ENCODE measurements at regions not wholly inside any gene's neighbourhood (a gene's known extent, or its start where the extent isn't known, plus 50 kb on each side); places are given as distances from the start of the nearest gene placed in this dataset.
"Not testable (repeated sequence)": the region's sequence is repeated elsewhere in the genome, so short reads cannot be mapped to it uniquely, and the experiment has no call there.

DNA sequence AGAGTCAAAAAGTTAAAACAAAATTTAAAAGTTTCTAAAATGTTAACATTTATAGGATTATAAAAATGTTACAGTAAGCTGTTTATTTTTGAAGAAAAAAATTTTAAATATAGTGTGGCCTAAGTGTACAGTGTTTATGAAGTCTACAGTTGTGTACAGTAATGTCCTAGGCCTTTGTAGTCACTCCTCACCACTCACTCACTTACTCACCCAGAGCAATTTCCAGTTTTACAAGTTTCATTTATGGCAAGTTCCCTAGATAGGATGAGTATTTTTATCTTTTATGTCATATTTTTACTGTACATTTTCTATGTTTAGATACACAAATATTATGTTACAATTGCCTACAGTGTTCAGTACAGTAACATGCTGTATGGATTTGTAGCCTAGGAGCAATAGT is 419.9 kb downstream of the ARL4A start:
- no peak for DNase-seq

GRCh38 chr7:13108061-13108460 is 420.6 kb downstream of the ARL4A start:
- DNase-seq: no peak

DNA sequence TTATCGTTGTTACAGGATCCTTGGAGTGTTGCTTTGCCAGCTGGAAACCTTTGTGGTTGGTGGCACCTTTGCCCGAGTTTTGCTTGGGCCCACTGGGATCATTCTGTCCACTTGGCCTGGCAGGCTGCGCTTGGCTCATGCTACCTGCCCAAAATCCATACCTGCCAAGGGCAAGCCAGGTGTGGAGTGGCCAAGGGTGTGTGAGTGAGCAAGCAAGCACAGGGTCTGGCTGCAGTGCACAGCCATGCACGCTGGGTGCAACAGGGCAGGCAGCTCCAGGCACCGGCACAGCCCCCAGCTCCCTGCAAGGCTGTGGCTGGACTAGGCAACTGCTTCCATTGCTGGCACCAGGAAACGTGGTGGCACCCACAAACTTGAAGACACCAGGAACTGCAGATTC is 421.8 kb downstream of the ARL4A start:
- no peak for DNase-seq

- no peak for DNase-seq
Observed at GRCh38 chr7:13110107-13110506, 422.7 kb downstream of the ARL4A start.

GRCh38 chr7:13111230-13111629 is 423.8 kb downstream of the ARL4A start:
- no peak for DNase-seq

DNA sequence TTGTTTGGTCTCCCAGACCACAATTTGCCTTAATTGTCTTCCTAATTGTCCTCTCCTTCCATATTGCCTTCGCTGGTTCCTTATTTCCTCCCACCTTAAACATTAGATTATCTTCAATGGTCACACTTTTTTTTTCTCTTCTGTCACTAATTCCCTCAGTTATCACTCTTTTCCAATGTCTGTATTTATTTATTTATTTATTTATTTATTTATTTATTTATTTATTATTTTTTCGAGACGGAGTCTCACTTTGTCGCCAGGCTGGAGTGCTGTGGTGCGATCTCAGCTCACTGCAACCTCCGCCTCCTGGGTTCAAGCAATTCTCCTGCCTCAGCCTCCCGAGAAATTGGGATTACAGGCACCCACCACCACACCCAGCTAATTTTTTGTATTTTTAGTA is 426.8 kb downstream of the ARL4A start:
- not testable (repeated sequence) for DNase-seq

DNA sequence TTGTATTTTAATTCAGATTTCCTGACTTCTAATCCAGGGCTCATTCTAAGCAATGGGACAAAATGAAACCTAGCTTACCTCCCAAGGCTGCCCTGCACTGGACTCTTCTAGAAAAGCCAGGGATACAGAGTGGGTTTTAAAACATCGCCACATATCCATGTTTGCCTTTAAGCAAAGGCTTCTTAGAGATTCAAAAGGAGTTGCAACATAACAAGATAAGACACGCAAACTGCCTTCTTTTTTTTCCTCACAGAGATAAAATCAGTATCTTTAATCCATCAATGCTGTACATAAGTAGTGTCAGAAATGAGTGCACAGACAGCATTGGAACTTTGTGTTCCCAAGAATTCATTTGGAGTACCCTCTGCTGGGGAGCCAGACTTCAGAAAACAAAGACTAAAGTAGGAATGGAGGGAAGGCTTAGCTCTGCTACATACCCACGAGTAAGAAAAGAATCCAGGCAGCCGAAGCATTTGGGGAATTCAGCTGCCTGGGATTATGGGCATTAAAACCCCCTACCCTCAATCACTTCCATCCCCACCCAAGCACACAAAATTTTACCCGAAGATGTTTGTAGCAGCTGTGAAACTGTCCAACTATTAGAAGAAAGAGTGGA is 427.8 kb downstream of the ARL4A start:
- peak; percentile 3 for DNase-seq

- no peak for DNase-seq
Observed at GRCh38 chr7:13115855-13116254, 428.4 kb downstream of the ARL4A start.

- peak; percentile 5 for DNase-seq
Observed at GRCh38 chr7:13117103-13117502, 429.7 kb downstream of the ARL4A start.

- DNase-seq: no peak
Observed at GRCh38 chr7:13117592-13117991, 430.2 kb downstream of the ARL4A start.

DNA sequence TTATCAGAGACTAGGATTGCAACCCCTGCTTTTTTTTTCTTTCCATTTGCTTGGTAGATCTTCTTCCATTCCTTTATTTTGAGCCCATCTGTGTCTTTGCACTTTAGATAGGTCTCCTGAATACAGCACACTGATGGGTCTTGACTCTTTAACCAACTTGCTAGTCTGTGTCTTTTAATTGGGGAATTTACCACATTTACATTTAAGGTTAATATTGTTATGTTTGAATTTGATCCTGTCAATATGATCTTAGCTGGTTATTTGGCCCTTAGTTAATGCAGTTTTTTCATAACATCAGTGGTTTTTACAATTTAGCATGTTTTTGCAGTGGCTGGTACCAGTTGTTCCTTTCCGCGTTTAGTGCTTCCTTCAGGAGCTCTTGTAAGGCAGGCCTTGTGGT is 437.2 kb downstream of the ARL4A start:
- DNase-seq: not testable (repeated sequence)

DNA sequence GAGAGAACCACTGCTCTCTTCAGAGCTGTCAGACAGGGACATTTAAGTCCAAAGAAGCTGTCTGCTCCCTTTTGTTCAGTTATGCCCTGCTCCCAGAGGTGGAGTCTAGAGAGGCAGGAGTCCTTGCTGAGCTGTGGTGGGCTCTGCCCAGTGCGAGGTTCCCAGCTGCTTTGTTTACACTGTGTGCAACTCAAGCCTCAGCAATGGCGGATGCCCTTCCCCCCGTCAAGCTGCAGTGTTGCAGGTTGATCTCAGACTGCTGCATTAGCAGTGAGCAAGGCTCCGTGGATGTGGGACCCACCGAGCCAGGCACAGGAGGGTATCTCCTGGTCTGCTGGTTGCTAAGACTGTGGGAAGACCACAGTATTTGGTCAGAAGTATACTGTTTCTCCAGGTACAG is 438.9 kb downstream of the ARL4A start:
- no peak for DNase-seq

DNA sequence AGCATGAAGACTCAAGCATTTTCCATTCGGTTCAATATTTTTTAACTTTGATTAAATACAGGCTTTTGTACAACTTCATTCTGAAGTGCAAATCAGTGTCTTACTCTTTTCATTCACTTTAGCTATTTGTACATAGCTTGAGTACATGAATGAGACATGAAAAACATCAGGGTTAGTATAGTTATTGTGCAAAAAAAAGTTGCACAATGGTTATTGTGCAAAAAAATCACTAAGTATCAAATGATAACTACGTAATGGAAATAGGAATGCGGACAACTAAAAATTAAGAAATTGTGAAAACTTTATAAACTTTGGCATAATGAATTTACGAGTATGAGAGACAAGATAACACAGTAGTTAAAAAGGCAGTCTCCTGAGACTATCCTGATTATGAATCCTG is 442.9 kb downstream of the ARL4A start:
- no peak for DNase-seq

GRCh38 chr7:13130906-13131305 is 443.5 kb downstream of the ARL4A start:
- DNase-seq: not testable (repeated sequence)

GRCh38 chr7:13132314-13132713 is 444.9 kb downstream of the ARL4A start:
- no peak for DNase-seq

DNA sequence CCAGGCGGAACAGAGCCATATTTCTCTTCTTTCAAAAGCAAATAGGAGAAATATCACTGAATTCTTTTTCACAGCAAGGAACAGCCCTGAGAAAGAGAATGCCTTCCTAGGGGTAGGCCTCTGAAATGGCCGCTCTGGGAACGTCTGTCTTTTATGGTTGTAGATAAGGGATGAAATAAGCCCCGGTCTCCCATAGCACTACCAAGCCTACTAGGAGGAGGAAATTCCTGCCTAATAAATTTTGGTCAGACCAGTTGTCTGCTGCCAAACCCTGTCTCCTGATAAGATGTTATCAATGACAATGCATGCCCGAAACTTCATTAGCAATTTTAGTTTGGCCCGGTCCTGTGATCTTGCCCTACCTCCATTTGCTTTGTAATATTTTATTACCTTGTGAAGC is 448.9 kb downstream of the ARL4A start:
- DNase-seq: not testable (repeated sequence)

DNA sequence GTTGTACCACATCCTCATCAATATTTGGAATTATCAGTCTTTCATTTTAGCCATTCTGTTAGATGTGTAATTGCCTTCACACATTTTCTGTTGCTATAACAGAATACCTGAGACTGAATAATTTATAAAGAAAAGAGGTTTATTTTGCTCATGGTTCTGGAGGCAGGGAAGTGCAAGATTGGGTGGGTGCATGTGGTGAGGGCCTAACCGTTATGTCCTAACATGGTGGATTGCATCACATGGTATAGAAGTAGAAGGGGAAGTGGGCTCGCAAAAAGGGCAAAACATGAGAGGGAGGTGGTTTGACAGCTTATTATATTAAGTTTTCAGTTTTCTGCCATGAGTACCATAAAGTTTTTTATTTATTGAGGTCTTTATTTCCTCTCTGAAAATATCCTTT is 452.0 kb downstream of the ARL4A start:
- DNase-seq: no peak

DNA sequence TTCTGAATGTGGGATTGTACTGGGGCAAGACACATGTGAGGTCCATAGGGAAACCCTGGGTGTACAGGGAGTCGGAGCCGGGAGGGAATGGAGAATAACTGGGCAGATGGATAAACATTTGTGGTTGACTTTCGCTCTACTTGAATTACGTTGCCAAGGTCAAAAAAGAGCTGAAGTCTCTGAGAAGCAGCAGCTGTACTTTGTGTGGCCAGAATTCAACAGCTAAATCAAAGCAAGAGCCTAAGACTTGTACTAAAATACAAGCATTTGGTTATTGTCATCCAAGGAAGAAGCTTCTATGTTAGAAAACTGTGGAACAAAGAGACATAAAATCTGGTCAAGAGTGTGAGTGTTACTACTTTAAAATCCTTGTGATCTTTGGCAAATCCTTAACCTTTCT is 457.2 kb downstream of the ARL4A start:
- DNase-seq: no peak

GRCh38 chr7:13148548-13148947 is 461.1 kb downstream of the ARL4A start:
- DNase-seq: no peak

- no peak for DNase-seq
Observed at GRCh38 chr7:13151978-13152377, 464.5 kb downstream of the ARL4A start.

- no peak for DNase-seq
Observed at GRCh38 chr7:13152755-13153154, 465.3 kb downstream of the ARL4A start.

- no peak for DNase-seq
Observed at GRCh38 chr7:13153266-13153665, 465.8 kb downstream of the ARL4A start.

- no peak for DNase-seq
Observed at GRCh38 chr7:13153742-13154141, 466.3 kb downstream of the ARL4A start.

DNA sequence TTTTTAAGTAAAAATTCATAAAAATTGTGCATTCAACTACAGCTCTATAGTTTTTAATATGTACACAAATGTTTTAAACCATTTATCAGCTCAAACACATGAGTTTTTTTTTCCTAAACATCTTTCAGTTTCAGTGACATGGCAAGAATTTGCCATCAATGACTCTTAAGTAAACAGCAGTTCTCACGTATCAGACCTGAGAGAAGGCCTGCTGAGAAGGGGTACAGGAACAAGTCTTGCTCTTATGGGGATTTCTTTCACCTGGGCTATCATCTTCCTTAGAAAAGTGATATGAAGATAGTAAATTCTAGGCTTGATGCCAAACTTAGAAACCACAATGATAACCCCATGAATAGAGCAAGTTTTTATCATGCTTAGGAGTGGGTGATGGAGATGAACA is 467.8 kb downstream of the ARL4A start:
- no peak for DNase-seq

DNA sequence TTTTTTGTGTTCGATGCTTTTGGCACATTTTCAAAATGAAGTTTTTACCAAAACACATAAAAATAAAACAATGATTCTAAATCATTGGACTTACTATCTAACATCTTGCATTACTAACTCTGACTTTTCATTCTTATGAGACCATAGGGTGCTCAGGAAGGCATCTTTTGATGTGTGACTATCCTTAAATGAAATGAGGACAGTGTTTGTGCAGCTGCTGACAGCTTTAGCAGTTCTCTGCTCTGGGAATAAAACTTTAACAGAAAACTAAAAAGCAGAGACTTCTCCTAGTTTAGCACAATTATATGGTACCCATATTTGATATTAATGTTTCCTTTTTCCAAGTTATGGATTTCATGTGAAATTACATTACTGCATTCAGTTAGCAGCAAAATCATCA is 471.6 kb downstream of the ARL4A start:
- DNase-seq: no peak
